SK-N-SH treated with all-trans-retinoic acid at 6 μM for 48 hours (cell line): ENCODE measurements at regions not wholly inside any gene's neighbourhood (a gene's known extent, or its start where the extent isn't known, plus 50 kb on each side); places are given as distances from the start of the nearest gene placed in this dataset.

Source experiments
- ESRRG ChIP-seq: fragments of 250-450 bp; sonication (Bioruptor Pico); IDR thresholded peaks from 2 replicates; pipeline ENCODE4 v1.6.1; 2021; ENCODE audit warnings: mild to moderate bottlenecking
- GLIS3 ChIP-seq: fragments of 250-450 bp; sonication (Bioruptor Pico); IDR thresholded peaks from 2 replicates; pipeline ENCODE4 v1.5.0; 2020; ENCODE audit warnings: mild to moderate bottlenecking, moderate library complexity
- ZFP3 ChIP-seq: fragments of 250-450 bp; sonication (Bioruptor Pico); IDR thresholded peaks from 2 replicates; pipeline ENCODE4 v1.5.0; 2020; ENCODE audit warnings: mild to moderate bottlenecking, moderate library complexity

DNA sequence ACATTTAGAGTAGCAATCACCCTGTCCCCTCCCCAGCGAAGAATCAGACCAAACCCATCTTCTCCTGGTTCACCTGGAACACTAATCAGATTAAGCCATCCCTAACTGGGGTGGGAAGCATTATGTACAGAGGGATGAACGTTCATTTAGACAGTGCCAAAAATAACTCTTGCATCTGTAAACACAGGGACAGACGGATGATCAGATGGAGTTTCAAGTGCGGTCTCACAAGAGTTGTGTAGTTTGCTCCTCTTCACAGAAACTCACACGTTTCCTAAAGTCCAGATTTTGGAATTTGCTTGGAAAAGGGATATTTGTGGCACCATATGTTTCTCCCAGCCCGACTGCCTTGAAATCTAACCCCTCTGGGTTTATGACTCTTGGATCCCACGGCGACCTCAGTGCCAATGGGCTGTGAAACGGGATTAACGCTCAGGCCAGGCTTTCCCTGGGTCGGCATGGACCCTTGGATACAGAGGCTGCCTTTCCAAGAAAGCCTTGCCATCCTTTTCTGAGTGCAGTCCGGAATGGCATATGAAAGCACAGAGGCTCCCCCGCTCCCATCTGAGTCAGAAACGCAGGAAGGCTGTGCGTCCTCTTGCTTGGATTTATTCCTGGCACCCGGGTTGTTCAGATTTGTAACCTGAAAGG, 293.2 kb upstream of the HABP2 start:
- TF ChIP-seq ZFP3 (CRISPR knock-in tag) (no peak), GLIS3 (CRISPR knock-in tag) (no peak), ESRRG (no peak)
